GM12878 (cell line): ENCODE measurements at regions not wholly inside any gene's neighbourhood (a gene's known extent, or its start where the extent isn't known, plus 50 kb on each side); places are given as distances from the start of the nearest gene placed in this dataset.

Experiments
- ATAC-seq: fragments of 200-7000 bp; cut with Tn5 transposase; 3 replicates; pipeline ENCODE4 v1.9.1; 2020; ENCODE audit warnings: mild to moderate bottlenecking, moderate library complexity
- BruUV-seq: library from RNA; stranded (reverse); fragments of 400-500 nt; replicated peaks from 2 replicates; lab custom pipeline; 2021; lab: Mats Ljungman, UMichigan
- CTCF ChIA-PET: fragments of 300-600 bp; sonication (Branson Sonifier 250); formaldehyde crosslinking; extraction: SDS; loops from one replicate; lab custom pipeline; 2021; ENCODE audit warnings: inconsistent platforms; lab: Yijun Ruan, JAX
- POLR2A ChIA-PET: fragments of 350-600 bp; formaldehyde crosslinking; extraction: SDS; loops from one replicate; lab custom pipeline; 2021; ENCODE audit warnings: inconsistent platforms; lab: Charles Lee
- RAD21 ChIA-PET: fragments of 300-600 bp; sonication (Branson Sonifier 250); formaldehyde crosslinking; loops from one replicate; lab custom pipeline; 2023; ENCODE audit warnings: antibody characterized with exemption; ENCODE audit not compliant: unreplicated experiment; lab: Charles Lee
- SMC1A ChIA-PET: fragments of 300-600 bp; sonication (Branson Sonifier 250); formaldehyde crosslinking; loops from one replicate; lab custom pipeline; 2023; ENCODE audit not compliant: unreplicated experiment, uncharacterized antibody; lab: Charles Lee
- DNase-seq: peaks from one replicate; pipeline ENCODE4 v3.0.0-alpha.2; 2011; ENCODE audit warnings: low read depth, low spot score
- FAIRE-seq: peaks from 3 replicates; lab custom pipeline; 2011; peaks lifted over from hg19 to GRCh38; lab: Jason Lieb, UNC
- H2AFZ ChIP-seq: 2 replicates; pipeline ENCODE4 v1.6.0; 2011; ENCODE audit warnings: low read depth, low read length, control low read depth; ENCODE audit not compliant: control insufficient read depth
- H3K27ac ChIP-seq: 2 replicates; pipeline ENCODE4 v1.5.1; 2011; ENCODE audit warnings: control low read depth; ENCODE audit not compliant: control insufficient read depth, insufficient read depth
- H3K27me3 ChIP-seq, 2 experiments: replicated peaks in 1 of 2; 2 replicates each; pipeline versions ENCODE4 v1.6.0 to v1.6.1; 2011; ENCODE audit warnings: low read length in 1 of 2; ENCODE audit not compliant: control insufficient read depth in 2 of 2, insufficient read depth in 2 of 2
- H3K36me3 ChIP-seq, 2 experiments: 2 replicates each; pipeline ENCODE4 v1.5.1; 2011; ENCODE audit warnings: low read length in 1 of 2; ENCODE audit not compliant: control insufficient read depth in 2 of 2, insufficient read depth in 2 of 2
- H3K4me1 ChIP-seq: 2 replicates; pipeline ENCODE4 v1.6.1; 2011; ENCODE audit warnings: mild to moderate bottlenecking, low read length, moderate library complexity, mixed read lengths; ENCODE audit not compliant: control insufficient read depth, insufficient read depth
- H3K4me2 ChIP-seq: 2 replicates; pipeline ENCODE4 v1.6.0; 2011; ENCODE audit warnings: control low read depth; ENCODE audit not compliant: control insufficient read depth, insufficient read depth
- H3K4me3 ChIP-seq: fragments of 200-600 bp; sonication (generic); 2 replicates; pipeline ENCODE4 v1.5.1; 2016
- H3K79me2 ChIP-seq: 2 replicates; pipeline ENCODE4 v1.6.0; 2011; ENCODE audit warnings: low read length; ENCODE audit not compliant: control insufficient read depth, insufficient read depth
- H3K9ac ChIP-seq: 2 replicates; pipeline ENCODE4 v1.8.0; 2011; ENCODE audit warnings: low read length, control low read depth, mixed read lengths; ENCODE audit not compliant: control insufficient read depth, insufficient read depth
- H3K9me3 ChIP-seq: replicated peaks from 3 replicates; pipeline ENCODE4 v1.5.1; 2011; ENCODE audit warnings: mild to moderate bottlenecking, low read length; ENCODE audit not compliant: control insufficient read depth, insufficient read depth
- H4K20me1 ChIP-seq: 2 replicates; pipeline ENCODE4 v1.6.0; 2011; ENCODE audit not compliant: control insufficient read depth, insufficient read depth
- ATF3 ChIP-seq: IDR thresholded peaks from 2 replicates; pipeline ENCODE4 v1.6.1; 2011; ENCODE audit warnings: low read depth, mild to moderate bottlenecking, low read length, moderate library complexity, borderline replicate concordance; ENCODE audit errors: extremely low read depth
- EP300 ChIP-seq, 2 experiments: fragments of 150-350 bp in 1 of 2; IDR thresholded peaks; 2 replicates each; pipeline ENCODE4 v1.6.1; 2011 to 2012; ENCODE audit warnings: low read depth in 2 of 2, low read length in 2 of 2, borderline replicate concordance in 1 of 2, improper control_type of control experiment in 1 of 2, inconsistent platforms in 1 of 2; ENCODE audit not compliant: control insufficient read depth in 1 of 2
- EZH2 ChIP-seq: IDR thresholded peaks from 2 replicates; pipeline ENCODE4 v1.6.1; 2012; ENCODE audit warnings: low read depth, mild to moderate bottlenecking, control low read depth, inconsistent platforms, low read length, borderline replicate concordance; ENCODE audit not compliant: control insufficient read depth
- JUNB ChIP-seq: IDR thresholded peaks from 2 replicates; pipeline ENCODE4 v1.6.1; 2016; ENCODE audit warnings: antibody characterized with exemption, mild to moderate bottlenecking
- LARP7 ChIP-seq: fragments of 450-650 bp; IDR thresholded peaks from 2 replicates; pipeline ENCODE4 v1.6.1; 2017; ENCODE audit warnings: mild to moderate bottlenecking
- MLLT1 ChIP-seq: fragments of 450-650 bp; IDR thresholded peaks from 2 replicates; pipeline ENCODE4 v1.6.1; 2016; ENCODE audit warnings: mild to moderate bottlenecking
- MYB ChIP-seq: fragments of 150-350 bp; IDR thresholded peaks from 2 replicates; pipeline ENCODE4 v1.6.1; 2014; ENCODE audit warnings: mild to moderate bottlenecking, low read depth, low read length, borderline replicate concordance
- PKNOX1 ChIP-seq: fragments of 450-650 bp; IDR thresholded peaks from 2 replicates; pipeline ENCODE4 v1.6.1; 2016; ENCODE audit warnings: mild to moderate bottlenecking
- TCF7 ChIP-seq: IDR thresholded peaks from 2 replicates; pipeline ENCODE4 v1.6.1; 2014; ENCODE audit warnings: antibody characterized with exemption, borderline replicate concordance
- ZNF207 ChIP-seq: fragments of 450-650 bp; IDR thresholded peaks from 2 replicates; pipeline ENCODE4 v1.6.1; 2014; ENCODE audit warnings: antibody characterized with exemption, mild to moderate bottlenecking, borderline replicate concordance
- ZNF592 ChIP-seq: fragments of 450-650 bp; IDR thresholded peaks from 2 replicates; pipeline ENCODE4 v1.6.1; 2017; ENCODE audit warnings: mild to moderate bottlenecking, moderate library complexity
- ZNF687 ChIP-seq: fragments of 450-650 bp; IDR thresholded peaks from 2 replicates; pipeline ENCODE4 v1.6.1; 2017; ENCODE audit warnings: mild to moderate bottlenecking, moderate library complexity
- WGBS: methylation state at CpG from one replicate; pipeline ENCODE4 v1.1.6; 2016; ENCODE audit warnings: low lambda C conversion rate; ENCODE audit not compliant: insufficient replicate concordance, insufficient coverage; ENCODE audit errors: missing lambda C conversion rate; 5-methylcytosine and 5-hydroxymethylcytosine counted together
- in situ Hi-C: fragments of 300-500 bp; cut with MboI; formaldehyde crosslinking; loops from 9 replicates; pipeline ENCODE4 v1.14.3; 2018; ENCODE audit warnings: mixed read lengths
- intact Hi-C: fragments of 100-400 bp; cut with micrococcal nuclease; formaldehyde crosslinking; loops from one replicate; pipeline ENCODE4 v1.14.2; 2022; ENCODE audit not compliant: unreplicated experiment

GRCh38 chr18:46337271-46337670 is 233.1 kb downstream of the HAUS1 start:
- H3K9me3 ChIP-seq, result no peaks in the 10 kb centered on the region; the same call in 2 of the 3 replicates
- no peak for FAIRE-seq
- in situ Hi-C loops, result no loop called here
- WGBS, result 54% methylated on average over 10 of the region's 10 CpGs
- BruUV-seq, result no TSS peak
- no peak overlapping the region for H3K27ac ChIP-seq
- no peaks in the 10 kb centered on the region for H3K79me2 ChIP-seq
- H2AFZ ChIP-seq, result no peak overlapping the region
- H3K36me3 ChIP-seq, result no peaks in the 10 kb centered on the region
- H3K9ac ChIP-seq, result no peak overlapping the region
- peaks cover 6 to 9% of the 10 kb centered on the region in 2 experiments for H3K27me3 ChIP-seq
- peaks cover 3% of the 10 kb centered on the region; the same call in 1 of the 2 replicates for H3K4me1 ChIP-seq
- ATAC-seq, result no peak
- no peak for DNase-seq
- SMC1A ChIA-PET, result no interaction called here
- POLR2A ChIA-PET, result no interaction called here
- no peak overlapping the region for H3K4me2 ChIP-seq
- H4K20me1 ChIP-seq, result no peaks in the 10 kb centered on the region
- CTCF ChIA-PET, result interaction anchor here (1.5 kb wide), 1 partner anchor 164 kb away, joined by 4 read pairs; a partner anchor contains a TSS
- intact Hi-C loops, result no loop called here
- RAD21 ChIA-PET, result no interaction called here
- H3K4me3 ChIP-seq, result no peak overlapping the region
- TF ChIP-seq EZH2 (no peak), PKNOX1 (no peak), MLLT1 (no peak), ATF3 (no peak), TCF7 (no peak), JUNB (no peak), ZNF207 (no peak), ZNF592 (no peak), MYB (no peak), LARP7 (no peak), EP300 (IDR thresholded peaks at IDR 0.05; ENCODE audit: borderline replicate concordance in 1 of 2, control insufficient read depth in 1 of 2, low read depth in 2 of 2, low read length in 2 of 2) (no peak), ZNF687 (no peak)
